Glutamatergic neuron (in vitro differentiated cells): ENCODE measurements at regions not wholly inside any gene's neighbourhood (a gene's known extent, or its start where the extent isn't known, plus 50 kb on each side); places are given as distances from the start of the nearest gene placed in this dataset.

Source experiments
- DNase-seq: peaks from one replicate; pipeline ENCODE4 v3.0.0; 2022
- H3K27ac Mint-ChIP-seq: one replicate; pipeline ENCODE4 v1.8.0; 2020; ENCODE audit warnings: mild to moderate bottlenecking, mixed read lengths, inconsistent platforms; ENCODE audit not compliant: unreplicated experiment
- H3K27me3 Mint-ChIP-seq: one replicate; pipeline ENCODE4 v1.8.0; 2020; ENCODE audit warnings: mild to moderate bottlenecking, moderate library complexity, mixed read lengths, inconsistent platforms; ENCODE audit not compliant: unreplicated experiment
- H3K36me3 Mint-ChIP-seq: one replicate; pipeline ENCODE4 v1.8.0; 2020; ENCODE audit warnings: mild to moderate bottlenecking, mixed read lengths, inconsistent platforms; ENCODE audit not compliant: unreplicated experiment
- H3K4me1 Mint-ChIP-seq: one replicate; pipeline ENCODE4 v1.8.0; 2020; ENCODE audit warnings: mild to moderate bottlenecking, low read depth, mixed read lengths, inconsistent platforms; ENCODE audit not compliant: unreplicated experiment
- H3K4me3 Mint-ChIP-seq: one replicate; pipeline ENCODE4 v1.8.0; 2020; ENCODE audit warnings: mild to moderate bottlenecking, mixed read lengths, inconsistent platforms; ENCODE audit not compliant: unreplicated experiment
- H3K9me3 Mint-ChIP-seq: one replicate; pipeline ENCODE4 v1.8.0; 2020; ENCODE audit warnings: mild to moderate bottlenecking, moderate library complexity, mixed read lengths, inconsistent platforms; ENCODE audit not compliant: unreplicated experiment
- CTCF ChIP-seq: fragments of 200-600 bp; sonication (generic); IDR thresholded peaks from one replicate; pipeline ENCODE4 v1.5.0; 2021; ENCODE audit not compliant: partially characterized antibody, unreplicated experiment

- no peak for TF ChIP-seq CTCF
- Mint-ChIP-seq H3K27me3 (no peaks in the 10 kb centered on the region), H3K27ac (no peak overlapping the region), H3K4me1 (peaks cover 4% of the 10 kb centered on the region), H3K4me3 (no peak overlapping the region), H3K9me3 (no peaks in the 10 kb centered on the region), H3K36me3 (no peaks in the 10 kb centered on the region)
- no peak for DNase-seq
Observed at GRCh38 chr1:88141499-88142074, 542.5 kb upstream of the PKN2 start.

- no peak overlapping the region for H3K4me3 Mint-ChIP-seq
- no peak for DNase-seq
- no peaks in the 10 kb centered on the region for H3K9me3 Mint-ChIP-seq
- TF ChIP-seq CTCF = no peak
- H3K27me3 Mint-ChIP-seq = no peaks in the 10 kb centered on the region
- H3K36me3 Mint-ChIP-seq = no peaks in the 10 kb centered on the region
- no peaks in the 10 kb centered on the region for H3K4me1 Mint-ChIP-seq
- H3K27ac Mint-ChIP-seq = no peak overlapping the region
Observed at GRCh38 chr1:88145752-88146151, 538.3 kb upstream of the PKN2 start.

DNA sequence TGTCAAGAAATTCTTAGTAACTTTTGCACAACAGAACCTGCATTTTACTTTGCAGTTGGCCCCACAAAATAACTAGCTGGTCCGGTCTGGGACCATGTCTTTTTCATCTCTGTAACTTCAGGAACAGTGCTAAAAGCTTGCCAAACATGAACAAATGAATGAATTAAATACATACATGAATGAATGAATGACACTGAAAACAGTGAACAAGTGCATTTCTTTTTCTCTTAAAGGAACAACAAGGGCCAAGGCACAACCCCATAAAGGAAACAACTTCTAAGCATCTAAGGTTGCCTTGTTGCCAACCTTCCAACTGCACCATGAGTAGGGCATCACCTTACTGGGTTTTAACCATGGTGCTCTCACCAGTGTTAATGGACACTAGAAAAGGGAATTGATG lies 534.4 kb upstream of the PKN2 start:
- Mint-ChIP-seq H3K9me3 (no peaks in the 10 kb centered on the region), H3K27ac (no peak overlapping the region), H3K4me3 (no peak overlapping the region), H3K4me1 (no peaks in the 10 kb centered on the region), H3K27me3 (peaks cover 2% of the 10 kb centered on the region), H3K36me3 (no peaks in the 10 kb centered on the region)
- TF ChIP-seq CTCF = no peak
- no peak for DNase-seq

- DNase-seq = no peak
Observed at GRCh38 chr1:88150330-88150729, 533.7 kb upstream of the PKN2 start.

DNA sequence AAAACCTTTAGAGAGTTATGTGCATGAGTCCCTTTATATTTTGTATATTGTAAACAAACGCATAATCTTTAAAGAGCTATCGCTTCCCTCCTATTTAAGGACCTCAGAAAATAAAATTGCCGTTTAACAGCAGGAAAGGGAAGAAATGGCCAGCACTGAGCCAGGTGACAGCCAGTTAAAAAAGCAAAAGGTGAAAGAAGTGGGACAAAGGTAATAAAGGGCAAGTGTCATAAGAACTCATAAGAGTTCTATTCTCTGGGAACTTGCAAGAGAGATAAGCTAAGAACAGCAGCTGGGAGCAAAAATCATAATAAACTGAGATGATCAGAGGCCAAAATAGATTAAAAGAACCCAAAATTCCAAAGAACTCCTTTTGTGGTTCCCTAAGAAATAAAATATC lies 520.9 kb upstream of the PKN2 start:
- H3K27ac Mint-ChIP-seq = no peak overlapping the region
- H3K36me3 Mint-ChIP-seq = no peaks in the 10 kb centered on the region
- H3K4me1 Mint-ChIP-seq = no peaks in the 10 kb centered on the region
- H3K27me3 Mint-ChIP-seq = no peaks in the 10 kb centered on the region
- DNase-seq = no peak
- H3K4me3 Mint-ChIP-seq = no peak overlapping the region
- no peak for TF ChIP-seq CTCF
- no peaks in the 10 kb centered on the region for H3K9me3 Mint-ChIP-seq

More at GRCh38 chr1:88150330-88150729, 533.7 kb upstream of the PKN2 start:
- H3K27ac Mint-ChIP-seq = no peak overlapping the region
- H3K27me3 Mint-ChIP-seq = peaks cover 2% of the 10 kb centered on the region
- no peak overlapping the region for H3K4me3 Mint-ChIP-seq
- no peak for TF ChIP-seq CTCF
- H3K4me1 Mint-ChIP-seq = no peaks in the 10 kb centered on the region
- H3K36me3 Mint-ChIP-seq = no peaks in the 10 kb centered on the region
- H3K9me3 Mint-ChIP-seq = no peaks in the 10 kb centered on the region
